Activated naive CD4-positive, alpha-beta T cell treated with Interleukin-2 at 50 U/mL for 16 hours (primary cell): ENCODE measurements at regions not wholly inside any gene's neighbourhood (a gene's known extent, or its start where the extent isn't known, plus 50 kb on each side); places are given as distances from the start of the nearest gene placed in this dataset.

Source experiments
- DNase-seq: peaks from one replicate; pipeline ENCODE4 v3.0.0-alpha.2; 2020

GRCh38 chr9:129486756-129487657 is 133.9 kb downstream of the C9orf50 start:
- no peak for DNase-seq

GRCh38 chr9:129485145-129485774 is 135.6 kb downstream of the C9orf50 start:
- no peak for DNase-seq

- no peak for DNase-seq
Observed at GRCh38 chr9:129484352-129485000, 136.4 kb downstream of the C9orf50 start.

- DNase-seq, result peak; percentile 37
Observed at GRCh38 chr9:129483415-129484351, 137.2 kb downstream of the C9orf50 start.

GRCh38 chr9:129482521-129483414 is 138.1 kb downstream of the C9orf50 start:
- peak; percentile 34 for DNase-seq

GRCh38 chr9:129481810-129482511 is 138.9 kb downstream of the C9orf50 start:
- no peak for DNase-seq

GRCh38 chr9:129481424-129481809 is 139.5 kb downstream of the C9orf50 start:
- DNase-seq, result no peak

GRCh38 chr9:129480745-129481144 is 140.2 kb downstream of the C9orf50 start:
- no peak for DNase-seq

- DNase-seq, result no peak
Observed at GRCh38 chr9:129480227-129480626, 140.7 kb downstream of the C9orf50 start.

GRCh38 chr9:129479631-129480011 is 141.3 kb downstream of the C9orf50 start:
- DNase-seq, result no peak

GRCh38 chr9:129478961-129479630 is 141.8 kb downstream of the C9orf50 start:
- DNase-seq, result no peak

- no peak for DNase-seq
Observed at GRCh38 chr9:129478461-129478860, 142.4 kb downstream of the C9orf50 start.

GRCh38 chr9:129476821-129477611 is 143.9 kb downstream of the C9orf50 start:
- DNase-seq, result no peak

GRCh38 chr9:129474740-129475404 is 146.0 kb downstream of the C9orf50 start:
- no peak for DNase-seq

- no peak for DNase-seq
Observed at GRCh38 chr9:129473523-129474244, 147.2 kb downstream of the C9orf50 start.

- DNase-seq, result no peak
Observed at GRCh38 chr9:129472651-129473102, 148.2 kb downstream of the C9orf50 start.

- no peak for DNase-seq
Observed at GRCh38 chr9:129471201-129472019, 149.5 kb downstream of the C9orf50 start.
